ENCODE measurements at regions not wholly inside any gene's neighbourhood (a gene's known extent, or its start where the extent isn't known, plus 50 kb on each side); places are given as distances from the start of the nearest gene placed in this dataset.
"Not testable (repeated sequence)": the region's sequence is repeated elsewhere in the genome, so short reads cannot be mapped to it uniquely, and the experiment has no call there.

GRCh38 chr3:150346981-150347863, 60.9 kb upstream of the TSC22D2 start:
- TF ChIP-seq, protein P1, sequence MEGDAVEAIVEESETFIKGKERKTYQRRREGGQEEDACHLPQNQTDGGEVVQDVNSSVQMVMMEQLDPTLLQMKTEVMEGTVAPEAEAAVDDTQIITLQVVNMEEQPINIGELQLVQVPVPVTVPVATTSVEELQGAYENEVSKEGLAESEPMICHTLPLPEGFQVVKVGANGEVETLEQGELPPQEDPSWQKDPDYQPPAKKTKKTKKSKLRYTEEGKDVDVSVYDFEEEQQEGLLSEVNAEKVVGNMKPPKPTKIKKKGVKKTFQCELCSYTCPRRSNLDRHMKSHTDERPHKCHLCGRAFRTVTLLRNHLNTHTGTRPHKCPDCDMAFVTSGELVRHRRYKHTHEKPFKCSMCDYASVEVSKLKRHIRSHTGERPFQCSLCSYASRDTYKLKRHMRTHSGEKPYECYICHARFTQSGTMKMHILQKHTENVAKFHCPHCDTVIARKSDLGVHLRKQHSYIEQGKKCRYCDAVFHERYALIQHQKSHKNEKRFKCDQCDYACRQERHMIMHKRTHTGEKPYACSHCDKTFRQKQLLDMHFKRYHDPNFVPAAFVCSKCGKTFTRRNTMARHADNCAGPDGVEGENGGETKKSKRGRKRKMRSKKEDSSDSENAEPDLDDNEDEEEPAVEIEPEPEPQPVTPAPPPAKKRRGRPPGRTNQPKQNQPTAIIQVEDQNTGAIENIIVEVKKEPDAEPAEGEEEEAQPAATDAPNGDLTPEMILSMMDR (conservative IDR thresholded peaks at IDR 0.05; ENCODE audit: low read length): no peak
- peak overlapping the region; percentile 20 for H3K4me3 ChIP-seq (ENCODE audit: low read length)
- peak; percentile 73 for DNase-seq (ENCODE audit: low read depth)

GRCh38 chr3:150346266-150346665, 61.8 kb upstream of the TSC22D2 start:
- TF ChIP-seq, protein P1 (conservative IDR thresholded peaks at IDR 0.05; ENCODE audit: low read length): no peak
- H3K4me3 ChIP-seq (ENCODE audit: low read length): peak overlapping the region; percentile 12
- DNase-seq (ENCODE audit: low read depth): no peak

DNA sequence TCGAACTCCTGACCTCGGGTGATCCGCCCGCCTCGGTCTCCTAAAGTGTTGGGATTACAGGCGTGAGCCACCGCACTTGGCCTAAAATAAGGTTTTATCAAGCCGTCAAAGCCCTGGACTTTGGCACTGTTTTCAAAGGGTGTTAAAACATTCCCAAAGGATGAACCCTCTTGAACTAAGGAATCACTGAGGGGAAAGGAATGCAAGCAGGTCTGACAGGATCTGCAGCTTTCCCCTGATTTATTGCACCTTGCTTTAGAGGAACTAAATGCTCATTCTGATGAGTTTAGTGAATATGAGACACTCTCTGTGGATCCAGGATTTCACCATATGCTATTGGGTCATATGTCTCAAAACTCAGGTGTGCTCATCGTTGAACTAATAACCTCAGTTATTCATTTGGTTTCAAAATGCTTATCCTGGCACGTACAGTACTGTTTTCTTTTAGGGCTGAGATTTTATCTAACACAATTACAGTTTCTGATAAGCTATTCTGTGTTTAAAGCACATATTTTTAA, 63.0 kb upstream of the TSC22D2 start:
- H3K4me3 ChIP-seq (ENCODE audit: low read length): no peak overlapping the region
- peak; percentile 65 for DNase-seq (ENCODE audit: low read depth)
- TF ChIP-seq, protein P1 (conservative IDR thresholded peaks at IDR 0.05; ENCODE audit: low read length): no peak

DNA sequence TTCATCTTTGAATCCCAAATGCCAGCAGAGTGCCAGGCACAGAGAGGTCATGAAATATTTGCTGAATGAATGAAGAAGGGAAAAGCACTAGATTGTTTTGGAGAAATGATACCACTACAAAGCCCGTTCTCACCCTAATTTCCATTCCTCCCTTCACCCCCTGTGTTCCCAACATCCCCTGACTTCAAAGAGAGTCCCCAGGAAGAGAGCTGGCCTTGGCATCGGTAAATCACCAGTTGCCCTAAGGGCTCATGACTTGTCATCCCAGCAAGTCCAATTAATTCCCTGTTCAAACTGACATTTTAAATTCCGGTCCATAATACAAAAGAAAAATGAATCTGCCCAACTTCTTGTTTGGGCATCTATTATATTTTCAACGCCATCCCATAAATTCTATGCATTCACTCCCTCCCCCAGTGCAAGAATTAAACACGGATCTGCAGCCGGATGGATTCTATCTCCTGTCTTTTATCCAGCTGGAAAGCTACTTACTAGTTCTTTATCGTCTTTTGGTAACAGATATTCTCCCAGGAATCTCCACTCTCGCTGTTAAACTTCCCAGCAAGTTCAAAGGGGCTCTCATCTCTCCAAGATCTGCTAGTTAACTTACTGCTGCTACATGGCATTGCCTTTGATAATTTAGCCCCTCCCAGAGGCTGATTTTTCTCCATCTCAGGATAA, 63.9 kb upstream of the TSC22D2 start:
- TF ChIP-seq, protein P1 (conservative IDR thresholded peaks at IDR 0.05; ENCODE audit: low read length): no peak
- DNase-seq (ENCODE audit: low read depth): no peak
- no peak overlapping the region for H3K4me3 ChIP-seq (ENCODE audit: low read length)

GRCh38 chr3:150342896-150343467, 65.1 kb upstream of the TSC22D2 start:
- peak; percentile 40 for DNase-seq (ENCODE audit: low read depth)
- TF ChIP-seq, protein P1 (conservative IDR thresholded peaks at IDR 0.05; ENCODE audit: low read length): no peak
- no peak overlapping the region for H3K4me3 ChIP-seq (ENCODE audit: low read length)

- DNase-seq (ENCODE audit: low read depth): peak; percentile 32
- no peak overlapping the region for H3K4me3 ChIP-seq (ENCODE audit: low read length)
- TF ChIP-seq, protein P1 (conservative IDR thresholded peaks at IDR 0.05; ENCODE audit: low read length): no peak
Observed at GRCh38 chr3:150341891-150342290, 66.2 kb upstream of the TSC22D2 start.

GRCh38 chr3:150336363-150336762, 71.7 kb upstream of the TSC22D2 start:
- DNase-seq (ENCODE audit: low read depth); H3K4me3 ChIP-seq (ENCODE audit: low read length): not testable (repeated sequence)

Data from AG10803 (cell line).